B cell (primary cell): ENCODE measurements at regions not wholly inside any gene's neighbourhood (a gene's known extent, or its start where the extent isn't known, plus 50 kb on each side); places are given as distances from the start of the nearest gene placed in this dataset.

Source experiments
- ATAC-seq: fragments of 200-7000 bp; cut with Tn5 transposase; one replicate; pipeline ENCODE4 v1.10.0; 2021; ENCODE audit warnings: low read depth, mild to moderate bottlenecking, moderate number of reproducible peaks, moderate library complexity
- CTCF ChIA-PET: fragments of 350-600 bp; sonication (Branson Sonifier 250); formaldehyde crosslinking; loops from one replicate; lab custom pipeline; 2021; ENCODE audit warnings: antibody characterized with exemption, inconsistent platforms; lab: Charles Lee
- POLR2A ChIA-PET: fragments of 350-600 bp; sonication (Branson Sonifier 250); formaldehyde crosslinking; loops from one replicate; lab custom pipeline; 2021; ENCODE audit warnings: antibody characterized with exemption; lab: Charles Lee
- DNase-seq: peaks from one replicate; pipeline ENCODE4 v3.0.0; 2013
- H2AFZ ChIP-seq: 2 replicates; pipeline ENCODE4 v1.6.1; 2012; ENCODE audit warnings: mild to moderate bottlenecking, low read depth, low read length; ENCODE audit not compliant: insufficient read depth, poor library complexity, severe bottlenecking
- H3K27ac ChIP-seq, 2 donors: 1 replicate in 1 of 2; 2 replicates in 1 of 2; pipeline ENCODE4 v1.5.1; 2012 to 2013; ENCODE audit warnings: low read length in 2 of 2, mild to moderate bottlenecking in 2 of 2, moderate library complexity in 1 of 2
- H3K27me3 ChIP-seq, 4 experiments: fragments of 200-600 bp in 1 of 4; sonication (generic) in 1 of 4; replicated peaks in 1 of 4; 1 replicate in 2 of 4; 2 replicates in 2 of 4; pipeline versions ENCODE4 v1.6.1 to v1.7.0; 2013 to 2016; ENCODE audit warnings: low read length in 3 of 4, mild to moderate bottlenecking in 2 of 4, mixed read lengths in 1 of 4, moderate library complexity in 1 of 4; ENCODE audit not compliant: insufficient read depth in 4 of 4, control insufficient read depth in 3 of 4; ENCODE audit errors: control extremely low read depth in 1 of 4
- H3K36me3 ChIP-seq, 2 experiments: replicated peaks in 1 of 2; 1 replicate in 1 of 2; 2 replicates in 1 of 2; pipeline versions ENCODE4 v1.6.1 to v1.7.1; 2013; ENCODE audit warnings: low read length in 1 of 2; ENCODE audit not compliant: insufficient read depth in 2 of 2, control insufficient read depth in 1 of 2; ENCODE audit errors: control extremely low read depth in 1 of 2, extremely low read depth in 1 of 2
- H3K4me1 ChIP-seq, 2 donors: fragments of 200-600 bp in 1 of 2; sonication (generic) in 1 of 2; 1 replicate in 1 of 2; 2 replicates in 1 of 2; pipeline versions ENCODE4 v1.5.1 to v1.6.1; 2013 to 2017; ENCODE audit warnings: low read length in 2 of 2; ENCODE audit not compliant: control insufficient read depth in 2 of 2, insufficient read depth in 2 of 2
- H3K4me2 ChIP-seq: replicated peaks from 2 replicates; pipeline ENCODE3; 2012; ENCODE audit warnings: mild to moderate bottlenecking, low read depth, low read length; ENCODE audit not compliant: poor library complexity, severe bottlenecking
- H3K4me3 ChIP-seq, 5 experiments: fragments of 200-600 bp in 1 of 5; sonication (generic) in 1 of 5; 1 replicate in 3 of 5; 2 replicates in 2 of 5; pipeline versions ENCODE4 v1.5.1 to v1.7.0; 2011 to 2016; ENCODE audit warnings: low read length in 4 of 5, mild to moderate bottlenecking in 4 of 5, low read depth in 2 of 5, control low read depth in 1 of 5, moderate library complexity in 1 of 5; ENCODE audit not compliant: insufficient read depth in 1 of 5; ENCODE audit errors: control extremely low read depth in 1 of 5, extremely low read depth in 1 of 5
- H3K79me2 ChIP-seq: fragments of 200-600 bp; sonication (generic); one replicate; pipeline ENCODE4 v1.6.0; 2016; ENCODE audit warnings: low read length; ENCODE audit not compliant: control insufficient read depth, insufficient read depth
- H3K9ac ChIP-seq: fragments of 200-600 bp; sonication (generic); 2 replicates; pipeline ENCODE4 v1.6.1; 2017; ENCODE audit warnings: mild to moderate bottlenecking, low read length, moderate library complexity
- H3K9me3 ChIP-seq, 3 donors: one replicate each; pipeline versions ENCODE4 v1.6.1 to v1.7.1; 2013; ENCODE audit warnings: low read length in 2 of 3; ENCODE audit not compliant: control insufficient read depth in 2 of 3, insufficient read depth in 1 of 3; ENCODE audit errors: control extremely low read depth in 1 of 3
- H4K20me1 ChIP-seq: 2 replicates; pipeline ENCODE4 v1.6.0; 2012; ENCODE audit warnings: mild to moderate bottlenecking, low read length; ENCODE audit not compliant: insufficient read depth, control insufficient read depth, poor library complexity, severe bottlenecking
- H3K27ac Mint-ChIP-seq: one replicate; pipeline ENCODE4 v1.8.0; 2021; ENCODE audit warnings: mixed read lengths
- H3K27me3 Mint-ChIP-seq: one replicate; pipeline ENCODE4 v1.8.0; 2021; ENCODE audit warnings: mixed read lengths
- H3K4me1 Mint-ChIP-seq: one replicate; pipeline ENCODE4 v1.8.0; 2021; ENCODE audit warnings: mixed read lengths
- H3K4me3 Mint-ChIP-seq: one replicate; pipeline ENCODE4 v1.8.0; 2021; ENCODE audit warnings: mixed read lengths
- H3K9me3 Mint-ChIP-seq: one replicate; pipeline ENCODE4 v1.8.0; 2022; ENCODE audit warnings: mixed read lengths; ENCODE audit not compliant: insufficient read depth
- EZH2 ChIP-seq: IDR thresholded peaks from 2 replicates; pipeline ENCODE4 v1.6.1; 2012; ENCODE audit warnings: borderline replicate concordance, low read depth, mild to moderate bottlenecking, moderate library complexity, low read length; ENCODE audit not compliant: insufficient read depth, poor library complexity, severe bottlenecking
- WGBS: methylation state at CpG from one replicate; pipeline ENCODE4 v1.1.5; 2013; ENCODE audit warnings: missing lambda C conversion rate; ENCODE audit not compliant: insufficient coverage; 5-methylcytosine and 5-hydroxymethylcytosine counted together
- intact Hi-C: fragments of 100-400 bp; cut with micrococcal nuclease; formaldehyde crosslinking; loops from one replicate; pipeline ENCODE4 v1.10.0; 2022

- Mint-ChIP-seq H3K27ac (no peak overlapping the region), H3K4me1 (no peaks in the 10 kb centered on the region), H3K9me3 (no peaks in the 10 kb centered on the region), H3K27me3 (no peaks in the 10 kb centered on the region), H3K4me3 (no peak overlapping the region)
- TF ChIP-seq EZH2, result no peak
- H3K27ac ChIP-seq, result no peak overlapping the region
- no peak overlapping the region for H3K9ac ChIP-seq
- H3K36me3 ChIP-seq, result no peaks in the 10 kb centered on the region
- no peaks in the 10 kb centered on the region for H4K20me1 ChIP-seq
- H3K9me3 ChIP-seq, result no peaks in the 10 kb centered on the region
- H2AFZ ChIP-seq, result no peak overlapping the region
- no peaks in the 10 kb centered on the region for H3K4me1 ChIP-seq
- WGBS, result no CpG with 5 or more reads among the region's 3 CpGs
- H3K79me2 ChIP-seq, result no peaks in the 10 kb centered on the region
- H3K27me3 ChIP-seq, result no peaks in the 10 kb centered on the region
- H3K4me2 ChIP-seq, result no peak overlapping the region
- ATAC-seq (no peak), DNase-seq (no peak)
- ChIA-PET POLR2A (no interaction called here), CTCF (no interaction called here)
- H3K4me3 ChIP-seq, result no peak overlapping the region
- intact Hi-C loops, result no loop called here
Measured at GRCh38 chr3:162213956-162214355, 717.3 kb downstream of the OTOL1 start.

DNA sequence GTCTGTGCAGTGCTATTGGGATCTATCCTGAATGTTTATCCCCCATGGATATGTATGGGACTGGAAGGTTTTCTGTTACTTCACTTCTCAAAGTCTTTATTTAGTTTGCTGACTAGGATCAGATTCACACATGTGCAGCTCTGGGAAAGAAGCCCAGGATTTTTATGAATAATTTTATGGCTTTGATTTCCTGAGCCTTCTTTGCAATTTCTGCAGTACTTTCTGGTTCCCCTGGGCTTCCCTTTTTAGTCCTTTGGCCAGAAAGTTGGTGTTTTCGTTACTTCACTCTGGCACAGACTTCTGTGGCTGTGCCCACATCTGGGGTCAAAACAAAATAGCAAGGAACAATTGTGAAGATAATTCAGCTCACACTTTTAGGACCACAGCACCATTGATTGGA lies 721.0 kb downstream of the OTOL1 start:
- Histone ChIP-seq H3K27me3 (no peaks in the 10 kb centered on the region), H3K79me2 (no peaks in the 10 kb centered on the region), H3K4me3 (no peak overlapping the region), H2AFZ (no peak overlapping the region), H3K36me3 (no peaks in the 10 kb centered on the region), H3K9ac (no peak overlapping the region), H3K4me2 (no peak overlapping the region), H3K4me1 (no peaks in the 10 kb centered on the region), H3K27ac (no peak overlapping the region), H3K9me3 (peaks cover 0 to under 1% (median 0%) of the 10 kb centered on the region in 3 donors), H4K20me1 (no peaks in the 10 kb centered on the region)
- Mint-ChIP-seq H3K27ac (no peak overlapping the region), H3K27me3 (no peaks in the 10 kb centered on the region), H3K4me3 (no peak overlapping the region), H3K9me3 (peaks cover 2% of the 10 kb centered on the region), H3K4me1 (no peaks in the 10 kb centered on the region)
- CTCF ChIA-PET, result no interaction called here
- ATAC-seq (no peak), DNase-seq (no peak)
- TF ChIP-seq EZH2, result no peak
- WGBS, result 60% methylated on average over 1 of the region's 1 CpG
- POLR2A ChIA-PET, result no interaction called here
- intact Hi-C loops, result no loop called here
